KG1 (cell line): ENCODE measurements at regions not wholly inside any gene's neighbourhood (a gene's known extent, or its start where the extent isn't known, plus 50 kb on each side); places are given as distances from the start of the nearest gene placed in this dataset.

Source experiments
- DNase-seq: peaks from one replicate; lab custom pipeline; 2025; lab: John Stamatoyannopoulos, UW

GRCh38 chr5:30734118-30734517 is 459.4 kb upstream of the CDH6 start:
- DNase-seq: no peak

- no peak for DNase-seq
Observed at GRCh38 chr5:30725073-30725472, 468.4 kb upstream of the CDH6 start.

- DNase-seq: no peak
Observed at GRCh38 chr5:30698217-30698616, 495.3 kb upstream of the CDH6 start.

- DNase-seq: no peak
Observed at GRCh38 chr5:30693326-30693725, 500.2 kb upstream of the CDH6 start.

GRCh38 chr5:30690931-30691330 is 502.6 kb upstream of the CDH6 start:
- no peak for DNase-seq

GRCh38 chr5:30687461-30687860 is 506.0 kb upstream of the CDH6 start:
- no peak for DNase-seq

- no peak for DNase-seq
Observed at GRCh38 chr5:30686530-30686929, 507.0 kb upstream of the CDH6 start.

GRCh38 chr5:30676223-30676840 is 517.2 kb upstream of the CDH6 start:
- DNase-seq: no peak

- DNase-seq: no peak
Observed at GRCh38 chr5:30667293-30667692, 526.2 kb upstream of the CDH6 start.

GRCh38 chr5:30663536-30663935 is 530.0 kb upstream of the CDH6 start:
- no peak for DNase-seq

GRCh38 chr5:30662373-30662772 is 531.1 kb upstream of the CDH6 start:
- no peak for DNase-seq

- no peak for DNase-seq
Observed at GRCh38 chr5:30661730-30662129, 531.8 kb upstream of the CDH6 start.

GRCh38 chr5:30659417-30659816 is 534.1 kb upstream of the CDH6 start:
- no peak for DNase-seq

- DNase-seq: no peak
Observed at GRCh38 chr5:30650311-30650710, 543.2 kb upstream of the CDH6 start.

- DNase-seq: no peak
Observed at GRCh38 chr5:30638899-30639298, 554.6 kb upstream of the CDH6 start.

- DNase-seq: no peak
Observed at GRCh38 chr5:30627945-30628344, 565.5 kb upstream of the CDH6 start.

- DNase-seq: no peak
Observed at GRCh38 chr5:30626557-30626956, 566.9 kb upstream of the CDH6 start.

GRCh38 chr5:30620481-30621085 is 572.9 kb upstream of the CDH6 start:
- DNase-seq: no peak

- DNase-seq: no peak
Observed at GRCh38 chr5:30608501-30608900, 585.0 kb upstream of the CDH6 start.

- DNase-seq: no peak
Observed at GRCh38 chr5:30607301-30607894, 586.1 kb upstream of the CDH6 start.

GRCh38 chr5:30605693-30606268 is 587.7 kb upstream of the CDH6 start:
- no peak for DNase-seq

GRCh38 chr5:30604648-30605262 is 588.7 kb upstream of the CDH6 start:
- DNase-seq: no peak

GRCh38 chr5:30600892-30601291 is 592.6 kb upstream of the CDH6 start:
- DNase-seq: no peak
